Skin epidermis (tissue), 12 donors: ENCODE measurements at regions not wholly inside any gene's neighbourhood (a gene's known extent, or its start where the extent isn't known, plus 50 kb on each side); places are given as distances from the start of the nearest gene placed in this dataset.
"Not testable (repeated sequence)": the region's sequence is repeated elsewhere in the genome, so short reads cannot be mapped to it uniquely, and the experiment has no call there.

Experiments used
- H3K27ac ChIP-seq, 21 experiments: fragments of 200-600 bp; sonication (generic) in 11 of 21; one replicate each; pipeline ENCODE4 v1.5.0; 2020; ENCODE audit warnings: mild to moderate bottlenecking in 3 of 21, inconsistent platforms in 2 of 21, moderate library complexity in 2 of 21
- H3K4me3 ChIP-seq, 7 experiments: fragments of 200-600 bp; sonication (generic) in 2 of 7; one replicate each; pipeline ENCODE4 v1.5.0; 2020; ENCODE audit warnings: inconsistent platforms in 2 of 7, mild to moderate bottlenecking in 2 of 7, moderate library complexity in 1 of 7

- H3K4me3 ChIP-seq, H3K27ac ChIP-seq: not testable (repeated sequence)
Measured at GRCh38 chr10:78681141-78681540, 387.6 kb upstream of the ZMIZ1 start.

DNA sequence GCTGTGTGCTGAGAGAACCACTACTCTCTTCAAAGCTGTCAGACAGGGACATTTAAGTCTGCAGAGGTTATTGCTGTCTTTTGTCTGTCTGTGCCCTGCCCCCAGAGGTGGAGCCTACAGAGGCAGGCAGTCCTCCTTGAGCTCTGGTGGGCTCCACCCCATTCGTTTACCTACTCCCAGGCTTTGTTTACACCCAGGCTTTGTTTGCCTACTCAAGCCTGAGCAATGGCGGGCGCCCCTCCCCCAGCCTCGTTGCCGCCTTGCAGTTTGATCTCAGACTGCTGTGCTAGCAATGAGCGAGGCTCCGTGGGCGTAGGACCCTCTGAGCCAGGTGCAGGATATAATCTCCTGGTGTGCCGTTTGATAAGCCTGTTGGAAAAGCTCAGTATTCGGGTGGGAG lies 386.8 kb upstream of the ZMIZ1 start:
- not testable (repeated sequence) for H3K4me3 ChIP-seq, H3K27ac ChIP-seq

DNA sequence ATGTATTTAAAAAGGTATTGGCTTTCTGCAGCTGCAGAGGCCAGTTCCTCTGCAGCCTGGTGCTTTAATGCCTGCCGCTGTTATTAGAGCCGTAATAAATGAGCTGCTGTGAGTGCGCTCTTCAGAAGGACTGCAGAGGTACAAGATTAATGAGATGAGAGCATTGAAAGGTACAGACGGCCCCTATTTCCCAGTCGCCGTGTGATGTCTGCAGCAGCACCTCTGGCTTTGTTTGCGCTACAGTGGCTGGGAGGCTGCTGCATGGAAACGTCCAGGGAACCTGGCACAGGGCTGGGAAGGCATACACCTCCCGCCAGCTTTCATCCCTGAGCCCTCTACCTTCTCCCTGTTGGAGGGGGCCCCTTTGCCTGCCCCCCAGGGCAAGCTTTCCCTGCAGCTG lies 383.8 kb upstream of the ZMIZ1 start:
- no peak overlapping the region for H3K4me3 ChIP-seq

GRCh38 chr10:78685466-78686103 lies 383.2 kb upstream of the ZMIZ1 start:
- Histone ChIP-seq H3K4me3 (no peak overlapping the region), H3K27ac (no peak overlapping the region)

More for the DNA sequence above, 383.8 kb upstream of the ZMIZ1 start:
- H3K27ac ChIP-seq, result no peak overlapping the region

- peak overlapping the region in 1 of 21 experiments; percentile 21 for H3K27ac ChIP-seq
- no peak overlapping the region for H3K4me3 ChIP-seq
Measured at GRCh38 chr10:78686444-78687060, 382.2 kb upstream of the ZMIZ1 start.

GRCh38 chr10:78687626-78688025 lies 381.1 kb upstream of the ZMIZ1 start:
- Histone ChIP-seq H3K4me3 (no peak overlapping the region), H3K27ac (peak overlapping the region in 2 of 21 experiments; percentile 21 to 46)

DNA sequence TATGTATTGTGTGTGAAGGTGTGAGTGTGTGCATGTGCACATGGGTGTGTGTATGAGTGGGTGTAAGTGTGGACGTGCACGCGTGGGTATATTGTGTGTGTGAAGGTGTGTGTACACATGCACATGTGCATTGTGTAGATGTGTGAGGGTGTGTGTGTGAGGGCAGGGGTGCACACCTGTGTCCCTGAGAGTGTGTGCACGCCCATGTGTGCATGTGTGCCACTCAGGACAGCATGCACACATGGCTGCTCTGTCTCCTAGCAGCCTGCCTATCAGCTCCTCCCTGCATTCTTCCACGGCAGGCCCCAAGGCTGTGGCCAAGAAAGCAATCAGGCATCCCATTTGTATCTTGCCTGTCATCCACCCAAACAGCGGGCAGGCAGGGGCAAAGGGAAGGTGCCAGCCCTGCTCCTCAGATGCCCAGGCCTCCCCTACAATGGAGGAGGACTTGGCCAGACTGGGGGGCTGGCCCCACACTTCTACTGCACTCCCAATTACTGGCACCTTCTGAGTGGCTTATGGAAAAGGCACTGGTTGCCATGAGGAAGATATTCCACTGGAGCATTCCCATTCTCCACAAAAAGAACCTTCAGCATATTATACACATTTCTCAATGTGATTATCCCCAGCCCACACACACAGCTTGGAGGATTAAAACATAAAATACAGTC lies 380.4 kb upstream of the ZMIZ1 start:
- peak overlapping the region in 1 of 21 experiments; percentile 59 for H3K27ac ChIP-seq
- H3K4me3 ChIP-seq, result no peak overlapping the region

DNA sequence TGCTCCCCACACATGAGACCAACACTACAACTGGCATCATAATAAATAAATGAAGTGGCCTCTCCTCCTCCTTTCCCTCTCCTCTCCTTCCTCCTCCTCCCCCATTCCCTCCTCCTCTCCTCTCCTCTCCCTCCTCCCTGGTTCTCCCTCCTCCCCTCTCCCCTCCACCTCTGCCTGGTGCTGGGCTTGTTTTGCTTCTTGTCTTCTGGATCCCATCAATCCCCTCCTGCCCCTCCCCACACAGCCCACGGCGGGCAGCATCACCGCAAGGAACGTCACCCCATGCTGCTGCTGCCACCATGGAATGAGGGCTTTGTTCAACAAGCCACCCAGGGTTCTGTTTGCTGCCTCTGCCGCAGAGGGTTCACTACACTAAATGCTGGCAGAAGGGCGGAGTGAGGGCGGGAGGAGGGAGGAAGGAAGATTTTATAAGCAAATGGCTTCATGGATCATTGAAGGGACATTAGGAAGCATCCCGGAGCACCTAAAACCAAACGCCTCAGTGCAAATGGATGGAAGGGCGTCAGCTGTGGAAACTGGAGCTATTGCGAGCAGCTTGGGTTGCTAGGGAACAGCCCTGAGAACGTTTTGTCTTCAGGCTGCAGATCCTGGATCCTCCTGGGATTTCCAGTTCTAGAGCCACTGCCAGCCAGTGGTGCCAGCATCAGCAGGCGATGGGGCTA lies 379.7 kb upstream of the ZMIZ1 start:
- Histone ChIP-seq H3K4me3 (no peak overlapping the region), H3K27ac (peak overlapping the region in 2 of 21 experiments; percentile 14 to 59)

- Histone ChIP-seq H3K27ac (peak overlapping the region in 1 of 21 experiments; percentile 14), H3K4me3 (no peak overlapping the region)
Measured at GRCh38 chr10:78689584-78689935, 379.2 kb upstream of the ZMIZ1 start.

- no peak overlapping the region for H3K27ac ChIP-seq
- H3K4me3 ChIP-seq, result no peak overlapping the region
Measured at GRCh38 chr10:78690354-78691111, 378.2 kb upstream of the ZMIZ1 start.

DNA sequence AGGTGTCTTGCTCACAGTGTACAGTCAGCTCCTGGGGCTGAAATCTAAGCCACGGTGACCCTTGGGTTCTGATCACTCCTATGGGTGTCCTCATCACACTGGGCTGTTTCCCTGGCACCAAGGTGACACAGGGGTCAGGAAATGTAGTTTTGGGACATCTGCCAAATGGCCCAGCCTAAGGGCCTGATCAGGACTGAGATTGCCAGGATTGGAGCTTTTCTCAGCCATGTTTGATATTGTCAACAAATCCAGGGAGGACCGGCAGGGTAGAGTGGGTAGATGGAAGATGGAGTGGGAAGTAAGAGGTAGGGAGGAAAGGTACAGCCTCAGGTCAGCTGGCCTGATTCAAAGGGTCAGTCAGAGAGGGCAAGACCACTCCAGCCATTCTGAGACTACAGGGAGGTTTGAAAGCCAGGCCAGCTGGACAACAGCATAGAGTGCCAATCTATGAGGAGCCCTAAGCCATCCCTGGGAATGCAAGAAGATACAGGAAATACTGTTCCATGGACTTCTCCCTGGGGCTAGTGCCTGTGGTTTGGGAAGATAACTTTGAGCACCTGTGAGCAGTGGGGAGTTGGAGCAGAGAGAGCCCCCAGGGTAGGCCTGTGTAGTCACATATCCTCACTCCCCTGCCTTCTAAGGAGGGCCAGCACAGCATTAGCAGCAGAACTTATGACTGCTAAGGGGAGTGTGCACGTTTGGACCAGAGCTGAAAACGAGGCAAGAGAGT lies 377.3 kb upstream of the ZMIZ1 start:
- Histone ChIP-seq H3K27ac (no peak overlapping the region), H3K4me3 (no peak overlapping the region)

- no peak overlapping the region for H3K4me3 ChIP-seq
- no peak overlapping the region for H3K27ac ChIP-seq
Measured at GRCh38 chr10:78692071-78692470, 376.7 kb upstream of the ZMIZ1 start.

DNA sequence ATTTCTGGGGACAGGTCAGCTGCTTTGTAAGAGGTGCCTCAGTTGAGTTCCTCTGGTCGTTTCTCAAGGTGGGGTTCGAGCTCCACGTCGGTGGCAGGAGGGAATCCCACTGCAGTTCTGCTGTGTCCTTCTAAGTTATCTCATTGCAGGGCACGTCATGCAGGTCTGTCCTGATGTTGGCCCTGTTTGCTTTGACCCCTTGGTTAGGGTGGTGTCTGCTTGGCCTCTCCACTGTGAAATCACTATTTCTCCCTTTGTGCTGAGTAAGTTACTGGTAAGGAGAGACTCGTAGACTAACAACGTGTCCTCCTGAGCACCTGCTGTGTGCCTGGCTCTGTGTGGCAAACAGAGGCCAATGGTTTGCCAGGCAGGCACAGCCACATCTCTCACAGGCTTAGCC lies 372.9 kb upstream of the ZMIZ1 start:
- Histone ChIP-seq H3K27ac (no peak overlapping the region), H3K4me3 (no peak overlapping the region)

DNA sequence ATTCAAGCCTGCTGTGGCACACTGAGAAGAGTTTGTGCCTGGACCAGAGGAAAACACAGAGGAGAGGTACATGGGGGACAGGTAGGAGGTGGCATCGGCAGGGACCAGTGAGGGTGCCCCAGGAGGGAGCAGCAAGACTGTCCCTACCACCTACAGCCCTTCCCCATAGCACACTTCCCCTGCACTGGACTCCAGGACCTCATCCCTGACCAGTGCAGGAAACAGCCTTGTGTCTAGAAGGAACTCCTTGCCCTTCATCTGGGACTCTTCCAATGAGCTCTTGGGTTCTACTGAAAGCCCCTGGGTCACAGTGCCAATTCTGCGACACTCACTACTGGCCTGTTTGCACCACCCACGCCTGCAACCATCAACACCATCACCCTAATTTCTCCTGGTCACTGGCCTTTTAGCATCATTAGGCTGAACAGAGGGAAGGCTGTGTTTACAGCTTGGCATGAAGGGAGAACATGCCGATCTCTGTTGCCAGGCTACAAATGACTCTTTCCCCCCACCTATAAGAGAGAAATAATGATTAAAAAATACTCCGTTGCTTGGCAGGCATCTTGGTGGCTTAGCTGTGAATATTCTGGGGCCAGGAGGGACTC lies 371.9 kb upstream of the ZMIZ1 start:
- Histone ChIP-seq H3K27ac (no peak overlapping the region), H3K4me3 (no peak overlapping the region)

DNA sequence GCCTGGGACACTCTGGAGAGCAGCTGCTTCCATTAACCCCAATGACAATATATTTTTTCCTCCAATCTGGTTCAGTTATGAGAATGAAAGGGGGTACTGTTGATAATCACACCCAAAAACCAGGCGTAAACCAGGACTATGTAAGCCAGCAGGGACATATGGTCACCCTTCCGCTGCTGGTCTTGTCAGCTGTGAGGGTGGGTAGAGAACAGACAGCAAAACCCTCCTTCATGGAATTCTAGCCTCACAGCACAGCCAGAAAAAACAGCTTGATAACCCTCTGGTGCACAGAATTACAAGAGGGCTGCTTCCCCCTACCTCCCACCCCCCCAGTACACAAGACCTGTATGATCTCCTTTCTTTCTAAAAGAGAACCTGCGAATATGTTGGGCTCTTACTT lies 368.8 kb upstream of the ZMIZ1 start:
- no peak overlapping the region for H3K4me3 ChIP-seq
- H3K27ac ChIP-seq, result no peak overlapping the region

DNA sequence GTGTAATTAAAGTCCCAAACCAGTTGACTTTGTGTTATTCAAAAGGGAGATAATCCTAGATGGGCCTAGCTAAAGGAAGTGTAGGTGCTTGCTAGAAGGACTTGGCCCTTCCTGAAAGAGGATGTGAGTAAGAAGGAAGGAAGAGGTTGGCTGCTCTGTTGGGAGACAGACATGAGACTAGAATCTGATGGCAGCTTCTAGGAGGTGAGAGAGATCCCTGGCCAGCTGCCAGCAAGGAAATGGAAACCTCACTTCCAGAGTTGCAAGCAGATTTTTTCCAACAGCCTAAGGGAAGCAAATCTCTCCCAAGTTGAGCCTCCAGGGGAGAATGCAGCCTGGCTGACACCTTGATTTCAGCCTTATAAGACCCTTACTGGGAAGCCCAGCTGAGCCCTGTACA lies 368.4 kb upstream of the ZMIZ1 start:
- Histone ChIP-seq H3K27ac (no peak overlapping the region), H3K4me3 (no peak overlapping the region)

- Histone ChIP-seq H3K27ac (no peak overlapping the region), H3K4me3 (no peak overlapping the region)
Measured at GRCh38 chr10:78700816-78701520, 367.8 kb upstream of the ZMIZ1 start.

DNA sequence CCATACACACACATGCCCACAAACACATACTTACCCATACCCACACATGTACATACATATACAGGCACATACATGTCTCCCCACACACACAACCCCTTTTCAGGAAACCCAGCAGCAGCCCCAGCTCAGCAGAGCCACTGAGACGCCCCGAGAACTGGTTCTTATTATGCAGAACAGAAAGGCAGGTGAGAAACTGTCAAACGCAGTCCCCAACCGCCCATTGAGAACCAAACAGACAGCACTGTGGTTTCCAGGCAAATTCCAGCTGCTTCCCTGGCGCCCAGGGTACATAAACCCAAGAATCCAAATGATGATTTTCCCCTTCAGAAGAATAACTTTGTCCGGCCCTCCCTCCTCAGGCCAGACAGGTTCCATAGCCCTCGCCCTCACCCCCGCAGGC lies 366.6 kb upstream of the ZMIZ1 start:
- Histone ChIP-seq H3K4me3 (no peak overlapping the region), H3K27ac (no peak overlapping the region)
